Brain pericyte (primary cell): ENCODE measurements at regions not wholly inside any gene's neighbourhood (a gene's known extent, or its start where the extent isn't known, plus 50 kb on each side); places are given as distances from the start of the nearest gene placed in this dataset.

ENCODE experiments used
- DNase-seq: peaks from one replicate; pipeline ENCODE4 v3.0.0-alpha.2; 2012; ENCODE audit warnings: low read depth, low spot score

DNA sequence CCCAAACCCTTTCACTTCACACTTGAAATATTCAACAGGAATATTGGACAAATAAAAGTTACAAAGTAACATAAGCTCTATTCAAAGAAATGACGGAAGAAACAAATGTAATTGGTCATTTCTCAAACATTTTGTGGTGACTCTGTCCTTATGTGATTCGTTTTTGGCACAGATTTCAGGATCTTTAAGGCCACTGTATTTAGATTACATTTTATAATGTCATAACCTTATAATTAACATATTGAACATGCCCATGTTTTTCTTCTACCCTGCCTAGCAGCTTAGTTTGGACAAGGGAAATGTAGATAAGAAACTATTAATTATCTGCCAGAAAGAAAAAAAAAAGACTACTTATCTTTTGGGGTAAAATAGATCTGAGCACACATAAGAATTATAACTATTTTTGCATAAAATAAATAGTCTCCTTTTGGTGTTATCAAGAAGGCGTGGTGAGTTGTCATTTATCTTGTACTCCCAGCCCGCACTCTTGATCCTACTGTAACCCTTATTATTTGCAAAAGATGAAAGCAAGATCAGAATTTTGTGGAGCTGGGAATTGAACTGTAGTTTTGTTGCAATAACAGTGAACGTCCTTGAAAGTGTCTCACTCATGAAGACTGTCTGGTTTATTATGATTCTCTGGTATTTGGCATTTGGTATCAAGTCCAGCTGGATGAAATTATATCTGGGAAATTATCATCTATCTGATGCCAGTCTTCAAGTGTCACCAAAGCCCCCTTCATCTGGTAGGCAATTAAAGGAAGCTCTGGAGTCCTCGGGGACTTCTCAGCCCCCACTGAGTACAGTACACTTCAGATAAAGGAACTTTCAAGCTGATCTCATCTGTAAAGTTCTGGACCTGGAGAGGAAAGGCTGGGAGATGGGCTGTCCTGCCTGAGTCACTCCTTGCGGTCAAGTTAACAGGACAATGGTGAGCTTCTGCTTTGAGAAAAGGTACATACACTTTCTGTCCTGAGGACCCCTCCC, 175.7 kb upstream of the INHBA start:
- DNase-seq = no peak

DNA sequence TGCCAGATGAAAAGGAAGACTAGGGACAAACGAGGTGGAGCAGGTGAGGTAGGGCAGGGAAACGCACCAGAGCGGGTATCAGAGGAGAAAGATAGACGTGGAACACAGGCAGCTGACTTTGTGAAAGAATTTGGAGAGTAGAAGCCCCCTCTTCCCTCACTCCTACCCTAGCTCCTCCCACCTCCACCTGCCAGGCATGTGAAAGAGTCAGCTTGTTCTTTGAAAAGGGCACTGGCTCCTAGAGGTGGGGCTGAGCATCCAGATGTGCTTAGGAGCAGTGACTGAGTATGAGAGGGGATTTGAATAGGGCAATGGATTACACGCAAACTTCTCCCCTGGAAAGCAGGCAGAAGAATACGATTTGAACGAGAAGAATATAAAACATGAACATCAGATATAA, 174.2 kb upstream of the INHBA start:
- DNase-seq = no peak

DNA sequence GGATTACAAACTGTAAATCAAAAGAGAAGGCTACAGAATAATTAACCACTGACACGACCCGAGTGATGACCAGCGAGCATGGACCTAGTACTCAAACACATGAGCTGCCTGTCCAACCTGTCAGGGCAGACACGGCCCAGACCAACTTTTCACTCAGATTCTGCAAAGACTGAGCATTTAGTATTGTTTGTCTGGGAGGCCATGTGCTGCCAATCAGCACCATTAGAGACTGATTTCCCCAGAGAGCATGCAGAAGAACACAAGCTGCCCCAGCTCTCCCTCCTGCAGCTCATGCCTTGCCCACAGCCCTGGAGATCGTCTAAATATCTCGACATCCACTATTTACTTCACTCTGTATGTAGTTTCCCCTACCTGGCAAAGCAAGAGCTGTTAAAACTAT, 172.6 kb upstream of the INHBA start:
- no peak for DNase-seq

DNA sequence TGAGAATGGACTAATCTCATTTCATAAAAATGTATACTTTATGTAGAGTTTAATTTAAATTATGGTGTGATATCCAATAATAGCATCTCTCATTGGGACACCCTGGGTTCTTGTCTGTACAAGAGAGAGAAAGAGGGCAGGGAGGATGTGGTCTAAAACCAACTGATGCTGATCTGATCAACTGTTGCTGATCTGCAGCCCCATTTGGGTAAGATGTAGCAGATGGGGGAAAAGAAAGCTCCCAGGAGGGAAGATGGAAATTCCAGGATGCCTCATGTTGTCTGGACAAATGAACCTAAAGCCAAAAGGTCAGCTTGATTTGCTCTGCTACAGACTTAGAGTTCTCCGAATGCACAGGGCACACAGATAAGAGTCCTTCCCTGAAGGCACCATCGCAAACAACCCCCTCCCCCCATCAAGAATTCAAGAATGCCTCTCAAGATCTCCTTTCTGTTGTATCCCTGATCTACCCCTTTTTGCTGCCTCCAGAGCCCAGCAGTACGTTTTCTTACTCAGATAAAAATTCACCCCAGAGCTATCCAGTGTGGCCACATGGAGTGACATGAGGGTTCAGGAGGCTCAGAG, 171.4 kb upstream of the INHBA start:
- DNase-seq = no peak

DNA sequence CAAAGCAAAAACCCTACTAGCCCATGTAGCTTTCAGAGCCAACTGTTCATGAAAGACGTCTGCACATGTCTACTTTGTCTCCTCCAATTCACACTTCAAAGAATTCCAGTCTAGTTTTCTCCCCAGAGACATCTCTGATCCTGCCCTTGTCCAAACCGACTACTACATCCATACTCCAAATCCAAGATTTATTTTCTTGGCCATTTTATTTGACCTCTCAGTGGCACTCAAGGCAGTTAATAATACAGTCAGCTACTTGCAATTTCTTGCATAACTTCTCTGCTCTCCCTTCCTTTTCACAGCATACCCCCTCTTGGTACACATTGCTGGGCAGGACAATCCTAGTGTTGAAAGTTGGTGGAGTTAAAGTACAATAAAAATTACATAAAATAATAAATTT, 170.9 kb upstream of the INHBA start:
- DNase-seq = no peak

DNA sequence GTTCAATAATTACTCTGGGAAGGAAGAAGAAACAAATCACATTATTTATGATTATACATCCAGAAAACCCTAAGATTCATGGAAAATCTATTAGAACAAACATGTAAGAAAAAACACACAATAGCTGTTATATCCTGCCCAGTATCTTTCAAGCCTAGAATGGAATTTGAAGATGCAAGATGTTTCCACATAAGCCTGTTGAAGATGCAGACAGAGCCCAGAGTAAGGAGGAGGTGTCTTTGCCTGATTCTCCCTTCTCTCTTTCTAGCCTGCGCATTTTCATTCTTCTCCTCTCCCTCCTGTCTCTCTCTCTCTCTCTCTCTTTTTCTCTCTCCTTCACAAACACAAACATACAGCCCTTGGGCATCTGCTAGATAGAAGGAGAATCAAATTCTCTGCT, 170.1 kb upstream of the INHBA start:
- no peak for DNase-seq

DNA sequence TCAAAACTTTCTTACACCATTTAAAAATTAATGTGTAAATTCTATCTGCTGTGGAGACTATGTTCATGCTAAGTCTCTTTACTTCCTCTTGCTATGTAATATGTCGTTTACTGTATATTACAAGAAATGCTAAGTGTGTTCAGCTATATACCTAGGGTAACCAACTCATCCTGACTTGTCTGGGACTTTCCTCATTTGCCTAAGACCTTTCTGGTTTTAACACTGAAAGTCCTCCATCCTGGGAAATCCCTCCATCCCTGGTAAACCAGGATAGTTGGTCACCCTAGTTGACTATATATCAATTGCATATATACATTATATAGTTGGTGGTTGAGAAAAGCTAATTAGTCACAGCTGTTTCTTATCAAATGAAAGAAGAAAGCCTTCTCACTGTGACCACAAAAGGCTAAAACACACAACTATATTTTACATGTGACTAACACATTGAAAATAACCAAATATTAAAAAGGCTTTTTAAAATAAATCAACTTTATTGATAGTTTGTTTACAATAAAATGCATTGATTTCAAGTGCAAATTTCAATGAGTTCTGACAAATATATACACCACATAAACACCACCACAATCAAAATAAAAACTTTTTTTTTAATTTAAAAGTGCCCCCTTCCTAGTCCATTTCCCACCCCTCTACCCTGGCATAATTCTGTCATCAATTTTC, 167.7 kb upstream of the INHBA start:
- DNase-seq = no peak

DNA sequence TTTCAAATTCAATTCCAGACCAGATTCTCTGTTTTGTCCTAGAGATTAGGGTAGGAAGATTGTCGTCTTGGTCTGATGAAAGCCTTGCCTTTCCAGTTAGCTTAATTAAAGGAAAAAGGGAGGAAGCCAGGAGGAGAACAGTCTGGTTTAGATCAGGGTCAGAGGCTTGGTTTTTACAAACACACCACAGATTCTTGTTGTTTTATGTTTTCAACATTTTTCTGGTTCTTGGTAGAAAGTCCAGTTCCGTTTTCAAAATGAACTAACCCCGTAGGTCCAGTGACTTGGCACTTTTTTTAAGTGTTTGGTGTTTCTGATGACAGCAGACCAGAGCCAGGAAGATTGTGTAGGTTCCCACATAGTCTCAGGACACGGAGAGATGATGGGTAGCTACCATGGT, 167.1 kb upstream of the INHBA start:
- no peak for DNase-seq

DNA sequence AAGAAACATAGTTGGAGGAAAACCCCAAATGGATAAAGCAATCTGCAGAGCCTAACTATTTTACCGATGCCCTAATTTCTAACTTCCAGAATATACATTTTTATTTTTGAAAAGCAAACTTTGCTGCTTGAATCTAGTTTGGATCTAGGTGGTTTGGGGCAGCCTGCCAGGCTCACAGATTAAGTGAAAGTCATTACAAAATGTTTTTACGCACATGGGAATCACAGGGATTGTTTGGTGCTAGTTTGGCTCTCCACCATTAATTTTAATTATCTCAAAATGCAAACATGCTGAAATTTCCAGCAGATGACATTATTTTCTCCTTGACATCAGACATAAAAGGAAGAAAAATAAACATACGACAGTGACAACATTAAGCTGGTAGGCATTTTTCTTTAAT, 166.7 kb upstream of the INHBA start:
- no peak for DNase-seq

DNA sequence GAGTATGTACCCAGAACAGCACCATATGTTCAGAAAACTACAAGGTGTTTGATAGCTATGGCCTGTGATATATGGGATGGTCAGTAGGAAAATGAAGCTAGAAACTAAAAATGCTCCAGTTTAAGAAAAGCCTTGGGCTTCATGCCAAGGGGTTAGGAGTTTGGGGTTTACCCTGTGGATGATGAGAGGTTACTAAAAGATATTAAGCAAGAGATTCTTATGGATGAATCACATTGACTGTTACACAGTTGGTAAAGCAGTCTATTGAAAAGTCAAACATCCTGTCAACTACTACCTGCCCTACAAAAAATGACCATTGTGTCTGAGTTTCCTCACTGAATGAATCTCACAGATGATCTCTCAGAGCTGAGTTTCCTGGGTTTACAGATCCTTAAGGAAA, 166.2 kb upstream of the INHBA start:
- DNase-seq = no peak

DNA sequence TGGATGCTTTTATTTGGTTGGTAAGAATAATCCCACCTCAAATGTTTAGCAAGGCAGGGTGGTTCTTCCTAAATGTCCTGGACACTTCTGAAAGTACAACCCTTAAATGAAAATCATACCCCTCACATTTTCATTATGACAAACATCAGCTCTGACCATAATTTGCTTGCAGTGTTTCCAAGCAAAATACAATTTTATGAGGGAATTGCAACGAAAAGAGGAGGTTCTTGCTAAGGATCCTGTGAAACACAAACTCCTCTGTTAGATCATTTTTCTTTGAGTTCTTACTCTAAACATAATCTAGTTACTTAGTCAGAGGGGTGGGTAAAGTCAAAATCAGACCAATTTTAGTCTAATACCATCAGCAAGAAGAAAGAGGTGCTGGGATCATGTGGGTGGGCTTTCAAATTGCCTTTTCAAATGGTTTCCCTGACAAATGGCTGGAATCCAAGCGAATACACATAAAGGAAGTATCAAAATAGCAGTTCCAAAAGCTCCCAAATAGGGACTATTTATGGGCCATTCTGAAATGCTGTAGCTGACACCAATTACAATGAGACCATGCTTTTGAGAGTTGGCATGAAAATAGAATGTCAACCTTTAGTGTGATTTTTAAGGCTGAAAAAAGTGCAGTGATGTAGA, 164.9 kb upstream of the INHBA start:
- DNase-seq = no peak

DNA sequence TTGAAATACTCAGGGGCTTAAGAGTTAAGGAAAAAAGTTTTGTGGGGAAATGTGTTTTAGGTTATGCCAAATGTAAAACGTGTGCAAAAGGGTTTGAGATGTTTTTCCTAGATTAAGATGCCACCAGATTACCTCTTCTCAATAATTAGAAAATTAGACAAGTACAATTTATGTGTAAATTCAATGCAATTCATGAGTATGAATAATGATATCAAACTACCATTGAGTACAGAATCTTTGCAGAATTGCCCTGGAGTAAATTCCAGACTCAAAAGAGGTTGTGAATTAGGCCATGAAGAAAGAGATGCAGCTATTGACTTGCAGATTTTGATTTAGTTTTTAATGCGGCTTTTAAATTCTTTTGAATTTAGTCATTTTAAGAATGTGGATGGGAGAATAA, 159.4 kb upstream of the INHBA start:
- no peak for DNase-seq

DNA sequence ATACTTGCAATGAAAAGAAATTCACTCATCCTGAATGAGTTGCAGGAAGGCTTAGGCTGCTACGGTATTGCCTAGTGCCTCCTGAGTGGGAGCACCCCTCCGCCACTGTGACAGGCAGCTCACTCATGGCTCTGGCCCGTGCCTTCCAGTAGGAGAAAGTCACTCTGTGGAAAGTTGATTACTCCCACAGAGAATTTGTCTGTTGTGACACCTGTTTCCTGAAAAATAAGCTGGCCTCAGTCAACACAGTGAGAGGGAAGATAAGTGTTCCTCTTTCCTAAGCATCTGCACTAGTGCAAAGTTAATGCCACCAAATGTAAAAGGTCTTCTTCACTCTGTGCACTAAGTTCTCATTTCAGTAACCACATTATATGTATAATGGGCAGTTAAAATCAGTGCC, 158.8 kb upstream of the INHBA start:
- DNase-seq = no peak

DNA sequence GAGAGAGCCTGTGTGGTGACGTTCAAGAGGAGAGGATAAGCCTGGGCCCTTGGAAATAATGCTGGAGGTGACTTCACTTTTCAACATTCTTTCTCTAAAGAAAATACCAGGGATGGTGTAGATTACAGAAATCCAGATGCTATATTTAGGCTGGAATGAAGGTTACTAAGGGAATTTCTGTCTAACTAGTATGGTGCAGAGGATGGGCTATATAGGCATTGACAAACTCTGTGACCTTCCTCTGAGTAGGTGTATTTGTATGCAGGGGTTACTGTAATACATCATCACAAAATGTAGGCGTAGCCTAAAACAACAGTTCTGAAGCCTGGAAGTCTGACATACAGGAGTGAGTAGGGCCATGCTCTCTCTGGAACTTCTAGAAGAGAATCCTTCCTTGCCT, 155.3 kb upstream of the INHBA start:
- no peak for DNase-seq

DNA sequence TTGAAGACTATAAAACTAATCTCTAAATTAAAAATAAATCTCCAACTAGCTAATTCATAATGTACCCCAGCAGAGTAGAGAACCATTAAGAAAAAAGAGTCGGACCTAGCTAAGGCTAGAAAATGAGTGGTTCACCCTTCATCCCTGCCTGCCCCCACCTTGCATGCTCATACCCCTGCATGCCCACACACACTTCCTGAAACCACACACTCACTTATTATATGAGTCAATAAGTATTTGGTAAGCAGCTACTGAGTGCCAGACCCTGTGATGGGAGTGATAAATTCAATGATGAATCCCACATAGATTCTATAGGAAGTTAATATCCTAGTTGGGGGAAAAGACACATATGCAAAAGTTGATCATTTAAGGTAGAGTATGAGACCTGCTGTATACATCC, 152.9 kb upstream of the INHBA start:
- DNase-seq = no peak

DNA sequence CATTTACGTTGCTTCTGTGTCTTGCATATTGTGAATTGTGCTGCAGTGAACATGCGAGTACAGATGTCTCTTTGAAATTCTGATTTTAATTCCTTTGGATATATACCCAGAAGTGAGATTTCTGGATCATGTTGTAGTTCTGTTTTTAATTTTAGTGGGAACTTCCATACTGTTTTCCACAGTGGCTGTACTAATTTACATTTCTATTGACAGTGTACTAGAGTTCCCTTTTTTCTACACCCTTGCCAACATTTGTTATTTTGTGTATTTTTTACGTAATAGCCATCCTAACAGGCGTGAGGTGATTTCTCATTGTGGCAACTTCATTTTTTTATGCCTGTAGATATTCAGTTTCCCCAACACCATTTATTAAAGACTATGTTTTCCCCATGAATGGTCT, 144.7 kb upstream of the INHBA start:
- DNase-seq = no peak

DNA sequence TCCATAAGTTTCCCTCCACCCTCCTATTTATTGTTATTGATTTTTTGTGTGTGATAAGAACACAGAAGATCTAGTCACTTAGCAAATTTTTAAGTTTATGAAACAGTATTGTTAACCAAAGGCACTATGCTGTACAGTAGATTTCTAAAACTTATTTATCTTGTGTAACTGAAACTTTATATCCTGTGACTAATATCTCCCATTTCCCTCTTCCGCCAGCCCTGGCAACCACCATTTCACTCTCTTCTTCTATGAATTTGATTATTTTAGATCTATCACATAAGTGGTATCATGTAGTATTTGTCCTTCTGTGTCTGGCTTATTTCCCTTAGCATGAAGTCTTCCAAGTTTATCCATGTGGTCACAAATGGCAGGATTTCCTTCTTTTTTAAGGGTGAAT, 144.3 kb upstream of the INHBA start:
- DNase-seq = no peak

DNA sequence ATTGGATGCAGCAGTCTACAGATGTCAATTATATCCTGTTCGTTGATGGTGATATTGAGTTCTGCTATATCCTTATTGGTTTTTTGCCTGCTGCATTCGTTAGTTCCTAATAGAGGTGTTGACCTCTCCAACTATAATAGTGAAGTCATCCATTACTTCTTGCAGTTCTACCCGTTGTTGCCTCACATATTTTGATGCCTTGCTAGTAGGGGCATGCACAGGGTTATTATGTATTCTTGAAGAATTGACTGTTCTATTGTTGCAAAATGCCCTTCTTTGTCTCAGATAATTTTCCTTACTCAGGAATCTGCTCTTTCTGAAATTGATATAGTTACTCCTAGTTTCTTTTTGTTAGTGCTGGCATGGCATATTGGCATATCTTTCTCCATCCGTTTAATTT, 140.1 kb upstream of the INHBA start:
- DNase-seq = no peak

DNA sequence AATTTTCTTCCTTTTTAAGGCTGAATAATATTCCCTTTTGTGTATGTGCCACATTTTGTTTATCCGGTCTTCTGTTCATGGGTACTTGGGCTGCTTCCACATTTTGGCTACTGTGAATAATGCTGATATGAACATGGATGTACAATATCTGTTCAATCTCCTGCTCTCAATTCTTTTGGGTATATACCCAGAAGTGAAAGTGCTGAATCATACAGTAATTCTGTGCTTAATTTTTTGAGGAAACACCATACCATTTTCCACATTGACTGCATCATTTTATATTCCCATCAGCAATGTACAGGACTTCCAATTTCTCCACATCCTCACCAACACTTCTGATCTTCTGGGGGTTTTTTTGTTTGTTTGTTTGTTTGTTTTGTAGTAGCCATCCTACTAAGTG, 135.0 kb upstream of the INHBA start:
- no peak for DNase-seq

DNA sequence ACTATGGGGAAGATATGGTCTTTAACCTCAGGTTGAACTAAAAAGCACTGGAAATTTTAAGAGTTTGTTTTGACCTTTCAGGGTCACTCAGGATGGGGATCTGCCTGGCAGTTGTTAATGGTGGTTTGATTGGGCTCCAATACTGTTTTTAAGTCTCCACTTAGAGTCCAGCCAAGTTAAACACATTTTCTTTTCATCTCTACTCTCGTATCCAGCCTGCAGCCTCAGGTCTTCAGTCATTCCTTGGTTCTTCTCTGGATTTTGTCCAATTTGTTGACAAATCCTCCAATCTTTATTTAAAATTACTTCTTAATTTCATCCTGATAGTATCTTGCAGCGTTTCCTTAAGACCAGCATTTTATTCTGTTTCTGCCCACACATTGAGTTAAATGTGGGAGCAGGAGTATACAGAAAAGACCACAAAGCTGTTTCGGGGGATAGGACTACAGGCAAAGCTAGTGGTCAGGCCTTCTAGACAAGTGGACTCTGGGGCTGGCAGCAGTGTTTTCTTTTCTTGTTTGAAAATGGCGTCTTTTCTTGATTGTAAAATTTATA, 133.2 kb upstream of the INHBA start:
- DNase-seq = no peak

DNA sequence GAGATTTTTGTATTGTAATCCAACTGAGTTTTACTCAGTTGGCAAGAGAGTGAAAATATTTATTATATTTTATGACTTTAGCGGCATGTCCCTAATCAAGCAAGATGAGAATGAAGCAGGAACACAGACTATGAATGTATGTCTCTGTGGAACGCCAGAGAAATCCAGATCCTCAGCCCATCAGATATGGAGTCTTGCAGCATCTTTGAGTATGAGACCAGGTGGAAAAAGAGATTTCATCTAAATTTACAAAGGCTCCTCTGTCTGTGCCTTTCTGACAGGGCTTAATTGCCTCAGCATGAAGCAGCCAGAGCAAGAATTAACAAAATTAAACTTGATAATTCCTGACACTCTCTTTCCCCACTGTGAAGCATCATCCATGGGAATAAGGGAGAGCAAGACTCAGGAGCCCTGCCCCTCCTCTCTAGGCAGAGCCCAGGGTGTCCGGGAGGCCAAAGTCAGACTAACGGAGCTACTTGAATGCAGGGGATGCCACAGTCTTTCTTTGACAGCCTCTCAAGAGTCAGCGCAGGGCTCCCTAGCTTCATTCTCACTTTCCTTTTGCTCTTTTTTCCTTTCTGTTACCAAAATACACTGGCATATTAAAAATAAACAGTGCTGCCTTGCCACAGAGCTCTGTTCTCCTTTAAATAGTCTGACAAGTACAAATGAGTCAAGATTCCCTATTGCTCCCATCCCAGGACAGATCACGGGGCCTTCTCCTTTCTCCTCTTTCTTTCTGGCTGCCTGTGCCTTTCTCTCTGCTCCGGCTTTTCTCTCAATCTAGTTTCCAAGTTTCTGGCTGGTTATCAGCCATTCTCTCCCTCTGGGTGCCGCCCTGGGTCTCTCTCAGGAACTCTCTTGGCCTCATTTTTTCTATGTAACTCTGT, 132.2 kb upstream of the INHBA start:
- no peak for DNase-seq
